ENCODE measurements at regions not wholly inside any gene's neighbourhood (a gene's known extent, or its start where the extent isn't known, plus 50 kb on each side); places are given as distances from the start of the nearest gene placed in this dataset.

- ATAC-seq (no peak), DNase-seq (no peak)
- Histone ChIP-seq H3K4me1 (no peaks in the 10 kb centered on the region), H3K4me3 (no peak overlapping the region), H3K27ac (no peak overlapping the region), H3K9me3 (peaks cover 0 to 23% (median 0%) of the 10 kb centered on the region in 11 donors), H3K27me3 (peaks cover 0 to 7% (median 0%) of the 10 kb centered on the region in 7 donors), H3K36me3 (no peaks in the 10 kb centered on the region)
- TF ChIP-seq CTCF (IDR thresholded peaks at IDR 0.05), result no peak
- 78 to 81% methylated on average over 16 of the region's 16 CpGs for WGBS, 2 donors
- intact Hi-C loops (cut with DNase I), result no loop called here
These were observed 85.6 kb upstream of the SHH start for GRCh38 chr7:155897758-155898386.

- no peak for DNase-seq
- Histone ChIP-seq H3K4me3 (no peak overlapping the region), H3K36me3 (no peaks in the 10 kb centered on the region), H3K27me3 (peaks cover 0 to 7% (median 0%) of the 10 kb centered on the region in 7 donors), H3K27ac (no peak overlapping the region), H3K9me3 (peaks cover 0 to 23% (median 0%) of the 10 kb centered on the region in 11 donors), H3K4me1 (no peaks in the 10 kb centered on the region)
- 79 to 85% methylated on average over 6 of the region's 6 CpGs for WGBS, 2 donors
- no peak for TF ChIP-seq CTCF (IDR thresholded peaks at IDR 0.05)
- intact Hi-C loops (cut with DNase I), result no loop called here
- ATAC-seq, result no peak
These were observed 84.4 kb upstream of the SHH start for GRCh38 chr7:155896531-155897263.

- DNase-seq, result no peak
- Histone ChIP-seq H3K36me3 (no peaks in the 10 kb centered on the region), H3K27me3 (peaks cover 0 to 6% (median 0%) of the 10 kb centered on the region in 7 donors), H3K4me3 (no peak overlapping the region), H3K27ac (no peak overlapping the region), H3K4me1 (no peaks in the 10 kb centered on the region), H3K9me3 (no peaks in the 10 kb centered on the region)
- WGBS, 2 donors, result 81 to 84% methylated on average over 6 of the region's 6 CpGs
- intact Hi-C loops (cut with DNase I), result no loop called here
- TF ChIP-seq CTCF (IDR thresholded peaks at IDR 0.05), result no peak
- no peak for ATAC-seq
These were observed 81.4 kb upstream of the SHH start for GRCh38 chr7:155893664-155894063.

- no peak for DNase-seq
- 79 to 90% methylated on average over 12 of the region's 12 CpGs for WGBS, 2 donors
- no peak for TF ChIP-seq CTCF (IDR thresholded peaks at IDR 0.05)
- H3K9me3 ChIP-seq, result no peaks in the 10 kb centered on the region
- ATAC-seq, result no peak
- H3K4me3 ChIP-seq, result no peak overlapping the region
- H3K4me1 ChIP-seq, result no peaks in the 10 kb centered on the region
- no peaks in the 10 kb centered on the region for H3K36me3 ChIP-seq
- peaks cover 0 to 6% (median 0%) of the 10 kb centered on the region in 7 donors for H3K27me3 ChIP-seq
- intact Hi-C loops (cut with DNase I), result no loop called here
- no peak overlapping the region for H3K27ac ChIP-seq
These were observed 80.9 kb upstream of the SHH start for GRCh38 chr7:155893176-155893575.

Data from heart right ventricle (tissue), 16 donors.